ENCODE measurements at regions not wholly inside any gene's neighbourhood (a gene's known extent, or its start where the extent isn't known, plus 50 kb on each side); places are given as distances from the start of the nearest gene placed in this dataset.
"Not testable (repeated sequence)": the region's sequence is repeated elsewhere in the genome, so short reads cannot be mapped to it uniquely, and the experiment has no call there.

DNA sequence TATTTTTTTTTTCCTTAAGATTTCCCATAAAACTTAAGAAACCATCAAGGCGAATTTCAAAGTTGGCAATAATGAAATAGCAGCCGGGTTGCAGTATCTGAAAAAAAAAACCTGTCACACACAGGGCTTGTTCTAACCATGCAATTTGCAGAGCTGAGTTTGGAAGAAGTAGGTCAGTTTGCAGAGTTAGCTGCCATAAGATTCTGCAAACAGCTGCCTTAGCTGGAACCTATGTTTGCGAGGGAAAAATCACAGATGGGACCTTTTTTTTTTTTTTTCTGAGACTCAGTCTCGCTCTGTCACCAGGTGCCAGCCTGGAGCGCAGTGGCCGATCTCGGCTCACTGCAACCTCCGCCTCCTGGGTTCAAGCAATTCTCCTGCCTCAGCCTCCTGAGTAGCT lies 98.5 kb upstream of the HS3ST4 start:
- no peak overlapping the region for H3K27ac Mint-ChIP-seq
- no peaks in the 10 kb centered on the region for H3K4me1 Mint-ChIP-seq (ENCODE audit: low read depth in 2 of 2)
- no peaks in the 10 kb centered on the region for H3K36me3 Mint-ChIP-seq
- no peak overlapping the region for H3K4me3 Mint-ChIP-seq
- peaks cover 4 to 10% of the 10 kb centered on the region in 2 donors for H3K27me3 Mint-ChIP-seq
- no peak for DNase-seq (ENCODE audit: low spot score)
- no peaks in the 10 kb centered on the region for H3K9me3 Mint-ChIP-seq
- ATAC-seq = no peak

DNA sequence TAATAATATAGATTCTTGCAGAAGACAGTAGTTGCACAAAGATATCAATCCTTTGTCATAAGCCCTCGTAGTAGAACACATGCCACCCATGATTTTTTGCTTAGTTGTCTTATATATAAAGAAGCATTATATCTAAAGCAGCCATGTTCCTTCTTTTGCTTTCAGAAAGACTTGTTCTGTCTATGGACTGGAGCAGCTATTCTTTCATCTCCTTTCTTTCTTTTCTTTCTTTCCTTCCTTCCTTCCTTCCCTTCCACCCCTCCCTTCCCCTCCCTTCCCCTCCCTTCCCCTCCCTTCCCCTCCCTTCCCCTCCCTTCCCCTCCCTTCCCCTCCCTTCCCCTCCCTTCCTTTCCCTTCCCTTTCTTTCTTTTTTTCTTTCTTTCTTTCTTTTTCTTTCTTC lies 104.0 kb upstream of the HS3ST4 start:
- ATAC-seq (no peak), DNase-seq (ENCODE audit: low spot score) (no peak)
- Mint-ChIP-seq H3K36me3 (no peaks in the 10 kb centered on the region), H3K9me3 (no peaks in the 10 kb centered on the region), H3K27ac (no peak overlapping the region), H3K27me3 (peaks cover 10% of the 10 kb centered on the region in 2 donors), H3K4me3 (no peak overlapping the region), H3K4me1 (ENCODE audit: low read depth in 2 of 2) (no peaks in the 10 kb centered on the region)

DNA sequence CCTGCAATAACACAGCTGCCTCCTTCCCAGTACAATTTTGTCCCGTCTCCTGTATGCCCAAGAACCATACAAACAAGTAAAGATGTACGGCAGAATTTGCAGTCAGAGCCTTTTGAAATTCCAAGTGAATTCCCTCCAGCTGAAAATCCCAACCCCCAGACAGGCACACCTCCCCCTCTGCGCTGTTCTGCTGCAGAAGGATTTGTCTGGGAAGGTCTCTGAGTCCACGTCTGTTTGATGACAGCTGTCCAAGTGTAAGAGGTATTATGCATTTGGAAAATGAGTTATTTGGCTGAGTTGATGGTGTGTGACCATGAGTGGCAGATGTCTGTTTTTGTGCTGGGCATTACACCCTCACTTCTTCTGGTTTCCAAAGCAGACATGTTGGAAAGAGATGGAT lies 104.9 kb upstream of the HS3ST4 start:
- Mint-ChIP-seq H3K4me3 (no peak overlapping the region), H3K27me3 (peaks cover 10% of the 10 kb centered on the region in 2 donors), H3K36me3 (no peaks in the 10 kb centered on the region), H3K27ac (no peak overlapping the region), H3K4me1 (ENCODE audit: low read depth in 2 of 2) (no peaks in the 10 kb centered on the region), H3K9me3 (no peaks in the 10 kb centered on the region)
- no peak for DNase-seq (ENCODE audit: low spot score)
- no peak for ATAC-seq

DNA sequence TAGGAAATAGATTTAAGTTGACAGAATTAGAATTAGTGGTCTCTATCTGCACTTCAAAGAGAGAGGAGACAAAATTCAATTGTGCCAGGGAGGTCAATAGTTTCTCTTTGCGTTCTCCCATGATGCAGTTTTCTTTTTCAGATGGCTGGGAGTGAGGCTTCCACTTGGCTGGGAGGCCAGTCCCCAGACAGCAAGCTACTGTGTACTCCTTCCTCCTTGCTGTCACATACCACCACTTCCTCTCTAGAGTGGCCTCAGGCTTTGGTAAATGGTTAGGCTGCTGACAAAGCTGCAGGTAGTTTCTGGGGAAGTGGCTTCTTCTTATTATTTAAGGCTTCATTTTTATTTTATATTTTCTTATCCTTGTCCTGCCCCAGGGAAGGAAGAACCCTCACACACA lies 106.2 kb upstream of the HS3ST4 start:
- ATAC-seq (no peak), DNase-seq (ENCODE audit: low spot score) (no peak)
- no peaks in the 10 kb centered on the region for H3K36me3 Mint-ChIP-seq
- H3K27me3 Mint-ChIP-seq = peaks cover 5 to 6% of the 10 kb centered on the region in 2 donors
- H3K4me1 Mint-ChIP-seq (ENCODE audit: low read depth in 2 of 2) = no peaks in the 10 kb centered on the region
- H3K9me3 Mint-ChIP-seq = no peaks in the 10 kb centered on the region
- H3K27ac Mint-ChIP-seq = no peak overlapping the region
- no peak overlapping the region for H3K4me3 Mint-ChIP-seq

- Mint-ChIP-seq H3K36me3 (no peaks in the 10 kb centered on the region), H3K27me3 (peaks cover 0 to 18% of the 10 kb centered on the region in 2 donors), H3K4me3 (no peak overlapping the region), H3K4me1 (ENCODE audit: low read depth in 2 of 2) (no peaks in the 10 kb centered on the region), H3K27ac (no peak overlapping the region), H3K9me3 (no peaks in the 10 kb centered on the region)
- DNase-seq (ENCODE audit: low spot score) = no peak
- ATAC-seq = no peak
These were observed 111.7 kb upstream of the HS3ST4 start for GRCh38 chr16:25580041-25580440.

- peaks cover 6 to 11% of the 10 kb centered on the region in 2 donors for H3K27me3 Mint-ChIP-seq
- no peaks in the 10 kb centered on the region for H3K36me3 Mint-ChIP-seq
- no peak overlapping the region for H3K4me3 Mint-ChIP-seq
- no peak overlapping the region for H3K27ac Mint-ChIP-seq
- H3K4me1 Mint-ChIP-seq (ENCODE audit: low read depth in 2 of 2) = no peaks in the 10 kb centered on the region
- DNase-seq (ENCODE audit: low spot score) = no peak
- no peak for ATAC-seq
- no peaks in the 10 kb centered on the region for H3K9me3 Mint-ChIP-seq
These were observed 116.4 kb upstream of the HS3ST4 start for GRCh38 chr16:25575363-25575762.

DNA sequence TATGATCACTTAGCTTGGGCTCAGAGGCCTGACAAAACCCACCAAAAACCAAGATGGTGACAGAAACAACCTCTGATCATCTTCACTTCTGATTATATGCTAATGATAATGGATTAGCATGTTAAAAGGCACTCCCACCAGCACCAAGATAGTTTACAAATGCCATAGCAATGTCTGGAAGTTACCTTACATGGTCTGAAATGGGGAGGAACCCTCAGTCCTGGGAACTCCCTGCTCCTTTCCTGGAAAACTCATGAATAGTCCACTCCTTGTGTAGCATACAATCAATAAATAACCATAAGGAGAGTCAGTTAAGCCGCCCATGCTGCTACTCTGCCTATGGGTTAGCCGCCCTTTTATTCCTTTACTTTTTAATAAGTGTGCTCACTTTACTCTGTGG lies 120.0 kb upstream of the HS3ST4 start:
- Mint-ChIP-seq H3K27me3 (peaks cover 9 to 20% of the 10 kb centered on the region in 2 donors), H3K9me3 (no peaks in the 10 kb centered on the region), H3K36me3 (no peaks in the 10 kb centered on the region), H3K4me3 (no peak overlapping the region), H3K4me1 (ENCODE audit: low read depth in 2 of 2) (no peaks in the 10 kb centered on the region), H3K27ac (no peak overlapping the region)
- DNase-seq (ENCODE audit: low spot score) (no peak), ATAC-seq (no peak)

- ATAC-seq (no peak), DNase-seq (ENCODE audit: low spot score) (no peak)
- H3K27ac Mint-ChIP-seq = no peak overlapping the region
- H3K9me3 Mint-ChIP-seq = no peaks in the 10 kb centered on the region
- no peak overlapping the region for H3K4me3 Mint-ChIP-seq
- H3K27me3 Mint-ChIP-seq = peaks cover 2 to 20% of the 10 kb centered on the region in 2 donors
- no peaks in the 10 kb centered on the region for H3K36me3 Mint-ChIP-seq
- H3K4me1 Mint-ChIP-seq (ENCODE audit: low read depth in 2 of 2) = no peaks in the 10 kb centered on the region
These were observed 121.6 kb upstream of the HS3ST4 start for GRCh38 chr16:25570131-25570530.

GRCh38 chr16:25568991-25569390 lies 122.8 kb upstream of the HS3ST4 start:
- DNase-seq (ENCODE audit: low spot score) (no peak), ATAC-seq (no peak)
- Mint-ChIP-seq H3K27ac (no peak overlapping the region), H3K4me3 (no peak overlapping the region), H3K9me3 (no peaks in the 10 kb centered on the region), H3K4me1 (ENCODE audit: low read depth in 2 of 2) (no peaks in the 10 kb centered on the region), H3K36me3 (no peaks in the 10 kb centered on the region), H3K27me3 (peaks cover 4 to 20% of the 10 kb centered on the region in 2 donors)

DNA sequence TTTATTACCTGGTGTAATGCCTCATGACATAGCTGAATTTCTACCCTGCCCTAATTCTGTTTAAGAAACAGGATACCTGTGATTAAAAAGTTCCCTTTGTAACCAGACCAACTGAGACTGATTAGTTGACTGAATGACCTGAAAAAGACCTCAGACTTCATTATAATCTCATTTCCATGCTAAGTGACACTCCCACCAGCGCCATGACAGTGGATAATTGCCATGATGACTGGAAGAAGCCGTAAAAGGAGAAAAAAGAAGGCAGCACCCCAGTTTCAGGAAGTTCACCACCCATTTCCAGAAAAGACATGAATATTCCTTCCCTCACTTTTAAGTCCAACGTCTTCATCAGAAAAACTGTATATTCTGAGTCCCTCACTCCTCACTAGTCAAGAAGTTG lies 125.6 kb upstream of the HS3ST4 start:
- ATAC-seq (no peak), DNase-seq (ENCODE audit: low spot score) (no peak)
- Mint-ChIP-seq H3K27ac (no peak overlapping the region), H3K27me3 (peaks cover 4 to 17% of the 10 kb centered on the region in 2 donors), H3K4me1 (ENCODE audit: low read depth in 2 of 2) (no peaks in the 10 kb centered on the region), H3K4me3 (no peak overlapping the region), H3K9me3 (no peaks in the 10 kb centered on the region), H3K36me3 (no peaks in the 10 kb centered on the region)

DNA sequence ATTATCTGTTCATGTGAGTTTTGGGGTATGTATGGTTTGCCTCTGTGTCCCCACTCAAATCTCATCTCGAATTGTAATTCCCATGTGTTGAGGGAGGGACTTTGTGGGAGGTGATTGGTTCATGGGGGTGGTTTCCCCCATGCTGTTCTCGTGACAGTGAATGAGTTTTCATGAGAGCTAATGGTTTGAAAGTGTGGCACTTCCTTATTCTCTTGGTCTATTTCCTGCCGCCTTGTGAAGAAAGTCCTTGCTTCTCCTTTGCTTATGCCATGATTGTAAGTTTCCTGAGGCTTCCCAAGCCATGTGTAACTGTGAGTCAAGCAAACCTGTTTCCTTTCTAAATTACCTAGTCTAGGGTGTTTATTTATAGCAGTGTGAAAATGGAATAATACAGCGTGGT lies 128.1 kb upstream of the HS3ST4 start:
- H3K4me1 Mint-ChIP-seq (ENCODE audit: low read depth in 2 of 2) = no peaks in the 10 kb centered on the region
- peaks cover 4% of the 10 kb centered on the region for H3K9me3 Mint-ChIP-seq
- ATAC-seq = no peak
- H3K36me3 Mint-ChIP-seq = no peaks in the 10 kb centered on the region
- no peak for DNase-seq (ENCODE audit: low spot score)
- H3K4me3 Mint-ChIP-seq = no peak overlapping the region
- H3K27me3 Mint-ChIP-seq = peaks cover 2 to 6% of the 10 kb centered on the region in 2 donors
- H3K27ac Mint-ChIP-seq = no peak overlapping the region

DNA sequence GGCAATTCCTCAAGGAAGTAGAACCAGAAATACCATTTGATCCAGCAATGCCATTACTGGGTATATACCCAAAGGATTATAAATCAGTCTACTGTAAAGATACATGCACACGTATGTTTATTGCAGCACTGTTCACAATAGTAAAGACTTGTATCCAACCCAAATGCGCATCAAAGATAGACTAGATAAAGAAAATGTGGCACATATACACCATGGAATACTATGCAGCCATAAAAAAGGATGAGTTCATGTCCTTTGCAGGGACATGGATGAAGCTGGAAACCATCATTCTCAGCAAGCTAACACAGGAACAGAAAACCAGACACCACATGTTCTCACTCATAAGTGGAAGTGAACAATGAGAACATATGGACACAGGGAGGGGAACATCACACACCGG lies 130.0 kb upstream of the HS3ST4 start:
- H3K9me3 Mint-ChIP-seq = peaks cover 12% of the 10 kb centered on the region
- H3K27ac Mint-ChIP-seq; ATAC-seq; H3K4me1 Mint-ChIP-seq (ENCODE audit: low read depth in 2 of 2); H3K36me3 Mint-ChIP-seq; H3K4me3 Mint-ChIP-seq; DNase-seq (ENCODE audit: low spot score): not testable (repeated sequence)
- H3K27me3 Mint-ChIP-seq = peaks cover 6 to 21% of the 10 kb centered on the region in 2 donors

GRCh38 chr16:25556968-25557312 lies 134.8 kb upstream of the HS3ST4 start:
- not testable (repeated sequence) for H3K36me3 Mint-ChIP-seq; DNase-seq (ENCODE audit: low spot score); H3K27ac Mint-ChIP-seq; H3K4me1 Mint-ChIP-seq (ENCODE audit: low read depth in 2 of 2); H3K4me3 Mint-ChIP-seq; ATAC-seq
- Mint-ChIP-seq H3K9me3 (peaks cover 12% of the 10 kb centered on the region), H3K27me3 (peaks cover 11 to 29% of the 10 kb centered on the region in 2 donors)

GRCh38 chr16:25556289-25556967 lies 135.3 kb upstream of the HS3ST4 start:
- Mint-ChIP-seq H3K27me3 (peaks cover 11 to 29% of the 10 kb centered on the region in 2 donors), H3K9me3 (peaks cover 12% of the 10 kb centered on the region)
- not testable (repeated sequence) for H3K27ac Mint-ChIP-seq; H3K4me3 Mint-ChIP-seq; H3K36me3 Mint-ChIP-seq; ATAC-seq; H3K4me1 Mint-ChIP-seq (ENCODE audit: low read depth in 2 of 2); DNase-seq (ENCODE audit: low spot score)
